ENCODE measurements at regions not wholly inside any gene's neighbourhood (a gene's known extent, or its start where the extent isn't known, plus 50 kb on each side); places are given as distances from the start of the nearest gene placed in this dataset.
A peak's percentile ranks its signal among the peaks of the same experiment; 100 is the strongest.

GRCh38 chr9:129321286-129322021, 143.4 kb upstream of the IER5L start:
- Histone ChIP-seq H3K27me3 (ENCODE audit: control insufficient read depth, insufficient read depth, low read length) (no peaks in the 10 kb centered on the region), H3K18ac (ENCODE audit: low read depth, low read length) (no peak overlapping the region; the same call in 1 of the 2 replicates), H3K27ac (ENCODE audit: insufficient read depth, low read length) (no peak overlapping the region), H3K4me1 (ENCODE audit: control insufficient read depth, insufficient read depth, low read length) (peaks cover 25% of the 10 kb centered on the region), H3K4me3 (ENCODE audit: insufficient read depth, low read depth, low read length) (no peak overlapping the region), H4K91ac (ENCODE audit: insufficient read depth, low read depth, low read length) (peak overlapping the region; percentile 0; the same call in 1 of the 2 replicates), H2BK20ac (ENCODE audit: low read depth, low read length) (peak overlapping the region; percentile 31; the same call in 1 of the 2 replicates), H3K56ac (ENCODE audit: extremely low read depth, insufficient read depth, low read length) (no peak overlapping the region), H2BK5ac (ENCODE audit: low read depth, low read length, poor library complexity, severe bottlenecking) (no peak overlapping the region), H2BK120ac (ENCODE audit: low read depth, low read length) (peak overlapping the region; percentile 64), H3K9me3 (ENCODE audit: control insufficient read depth, insufficient read depth, low read length) (no peaks in the 10 kb centered on the region), H4K5ac (ENCODE audit: low read depth, low read length) (no peak overlapping the region; the same call in 1 of the 2 replicates), H2AK5ac (ENCODE audit: low read depth, low read length) (peak overlapping the region; percentile 75), H2BK15ac (ENCODE audit: low read depth, low read length) (peak overlapping the region; percentile 43; the same call in 1 of the 3 replicates), H3K4ac (ENCODE audit: low read depth, low read length) (peak overlapping the region; percentile 73), H3K79me1 (ENCODE audit: low read depth in 1 of 2, low read length in 2 of 2) (no peaks in the 10 kb centered on the region), H2AFZ (replicated peaks; ENCODE audit: low read length, poor library complexity) (peak overlapping the region; percentile 86), H4K8ac (ENCODE audit: low read depth in 2 of 2, low read length in 2 of 2) (peak overlapping the region in 1 of 2 experiments; percentile 94; a peak in 1 of 4 replicates), H3K14ac (replicated peaks; ENCODE audit: low read depth, low read length) (no peak overlapping the region; the same call in 1 of the 2 replicates), H4K20me1 (ENCODE audit: insufficient read depth, low read length) (no peaks in the 10 kb centered on the region), H3K9ac (ENCODE audit: low read depth, low read length) (no peak overlapping the region), H2AK9ac (replicated peaks; ENCODE audit: low read depth, low read length, poor library complexity) (peak overlapping the region; percentile 97), H3K9me1 (ENCODE audit: insufficient read depth, low read length) (peaks cover 8% of the 10 kb centered on the region; the same call in 1 of the 2 replicates), H3K23ac (ENCODE audit: low read depth, low read length) (no peak overlapping the region), H3K4me2 (ENCODE audit: low read depth, low read length) (no peak overlapping the region), H3K36me3 (ENCODE audit: control insufficient read depth, insufficient read depth, low read length) (no peaks in the 10 kb centered on the region)
- 94% methylated on average over 11 of the region's 20 CpGs; no CpG with 5 or more reads in 1 of the 2 experiments for WGBS, 2 experiments (ENCODE audit: extremely low coverage in 2 of 2, insufficient read length in 1 of 2)
- ChIA-PET CTCF (interaction anchor here (0.6 kb wide), 1 partner anchor 13 kb away, joined by 3 read pairs; no protein-coding TSS in a partner anchor), POLR2A (ENCODE audit: unreplicated experiment) (no interaction called here)
- TF ChIP-seq RAD21 (IDR thresholded peaks at IDR 0.05; ENCODE audit: low read length) (no peak), POLR2A (IDR thresholded peaks at IDR 0.05; ENCODE audit: low read depth, low read length) (no peak), CEBPB (IDR thresholded peaks at IDR 0.05; ENCODE audit: low read depth, low read length) (no peak), ELK1 (IDR thresholded peaks at IDR 0.05; ENCODE audit: borderline replicate concordance, low read depth, low read length) (no peak), RFX5 (IDR thresholded peaks at IDR 0.05; ENCODE audit: low read depth, low read length) (no peak), RCOR1 (IDR thresholded peaks at IDR 0.05; ENCODE audit: insufficient replicate concordance, low read length) (no peak), CHD1 (IDR thresholded peaks at IDR 0.05; ENCODE audit: low read depth, low read length) (no peak), SMC3 (IDR thresholded peaks at IDR 0.05; ENCODE audit: low read depth, low read length) (no peak), MAZ (IDR thresholded peaks at IDR 0.05; ENCODE audit: borderline replicate concordance, low read depth, low read length) (no peak)
- BruUV-seq (replicated peaks) = no TSS peak
- dilution Hi-C loops (cut with HindIII; ENCODE audit: low sequenced_read_pairs, unreplicated experiment) = no loop called here
- in situ Hi-C loops (cut with MboI; ENCODE audit: low sequenced_read_pairs) = no loop called here
- intact Hi-C loops (cut with micrococcal nuclease) = no loop called here
- no peak for ATAC-seq (ENCODE audit: low read depth)
- DNase-seq = no peak
